ENCODE measurements at regions not wholly inside any gene's neighbourhood (a gene's known extent, or its start where the extent isn't known, plus 50 kb on each side); places are given as distances from the start of the nearest gene placed in this dataset.

DNA sequence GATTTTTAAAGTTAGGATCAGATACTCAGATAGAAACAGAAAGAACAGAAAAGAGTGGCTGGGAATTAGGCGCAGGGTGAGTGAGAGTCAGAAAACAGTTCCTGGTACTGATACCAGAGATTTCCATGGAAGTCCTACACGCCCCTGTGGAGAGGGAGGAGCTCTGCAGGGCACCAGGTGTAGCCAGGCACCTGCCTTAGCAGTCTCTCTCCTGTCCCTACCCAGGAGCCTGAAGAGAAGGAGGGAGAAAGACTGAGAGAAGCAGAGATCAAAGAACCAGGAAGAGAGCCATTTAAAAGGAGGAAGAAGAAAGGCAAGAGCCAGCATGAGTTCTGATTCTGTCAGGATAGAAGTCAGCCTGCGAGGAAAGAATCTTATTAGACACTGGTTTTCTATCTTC, 65.0 kb downstream of the CBLN1 start:
- intact Hi-C loops (cut with DNase I): no loop called here

DNA sequence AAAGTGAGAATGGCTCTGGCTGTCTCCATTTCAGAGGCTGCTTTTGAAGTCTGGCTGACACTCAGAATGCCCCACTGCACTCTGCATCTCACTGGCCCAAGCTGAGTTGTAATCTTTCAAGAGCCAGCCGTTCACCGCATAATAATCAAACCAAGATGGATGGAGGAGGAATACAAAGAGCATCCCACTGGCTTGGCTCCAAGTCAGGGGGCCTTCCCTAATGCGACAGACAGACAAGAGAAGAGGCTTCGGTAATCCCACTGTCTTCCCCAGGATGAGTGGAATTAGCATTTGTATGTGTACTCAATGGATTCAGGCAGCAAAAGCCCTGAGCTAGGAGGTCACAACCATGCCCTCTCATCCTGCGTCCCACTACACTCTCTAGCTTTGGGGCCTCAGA, 68.0 kb downstream of the CBLN1 start:
- H3K27ac ChIP-seq: no peak overlapping the region
- H3K4me1 ChIP-seq: no peaks in the 10 kb centered on the region
- WGBS, 4 donors: 48 to 61% (median 54%) methylated on average over 5 of the region's 5 CpGs
- intact Hi-C loops (cut with DNase I): no loop called here
- ATAC-seq (no peak), DNase-seq (no peak)
- TF ChIP-seq POLR2A (IDR thresholded peaks at IDR 0.05): no peak
- TF ChIP-seq, protein P1, sequence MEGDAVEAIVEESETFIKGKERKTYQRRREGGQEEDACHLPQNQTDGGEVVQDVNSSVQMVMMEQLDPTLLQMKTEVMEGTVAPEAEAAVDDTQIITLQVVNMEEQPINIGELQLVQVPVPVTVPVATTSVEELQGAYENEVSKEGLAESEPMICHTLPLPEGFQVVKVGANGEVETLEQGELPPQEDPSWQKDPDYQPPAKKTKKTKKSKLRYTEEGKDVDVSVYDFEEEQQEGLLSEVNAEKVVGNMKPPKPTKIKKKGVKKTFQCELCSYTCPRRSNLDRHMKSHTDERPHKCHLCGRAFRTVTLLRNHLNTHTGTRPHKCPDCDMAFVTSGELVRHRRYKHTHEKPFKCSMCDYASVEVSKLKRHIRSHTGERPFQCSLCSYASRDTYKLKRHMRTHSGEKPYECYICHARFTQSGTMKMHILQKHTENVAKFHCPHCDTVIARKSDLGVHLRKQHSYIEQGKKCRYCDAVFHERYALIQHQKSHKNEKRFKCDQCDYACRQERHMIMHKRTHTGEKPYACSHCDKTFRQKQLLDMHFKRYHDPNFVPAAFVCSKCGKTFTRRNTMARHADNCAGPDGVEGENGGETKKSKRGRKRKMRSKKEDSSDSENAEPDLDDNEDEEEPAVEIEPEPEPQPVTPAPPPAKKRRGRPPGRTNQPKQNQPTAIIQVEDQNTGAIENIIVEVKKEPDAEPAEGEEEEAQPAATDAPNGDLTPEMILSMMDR (IDR thresholded peaks at IDR 0.05): no peak
- no peaks in the 10 kb centered on the region for H3K36me3 ChIP-seq
- H3K4me3 ChIP-seq: no peak overlapping the region
- H3K27me3 ChIP-seq: peaks cover 0 to 9% (median 0%) of the 10 kb centered on the region in 9 donors
- no peaks in the 10 kb centered on the region for H3K9me3 ChIP-seq

More for the DNA sequence above, 65.0 kb downstream of the CBLN1 start:
- H3K4me3 ChIP-seq: no peak overlapping the region
- H3K27ac ChIP-seq: no peak overlapping the region
- ATAC-seq (no peak), DNase-seq (no peak)
- H3K27me3 ChIP-seq: peaks cover 0 to 11% (median 0%) of the 10 kb centered on the region in 9 donors
- WGBS, 4 donors: 41 to 49% (median 44%) methylated on average over 3 of the region's 3 CpGs
- H3K9me3 ChIP-seq: no peaks in the 10 kb centered on the region
- H3K4me1 ChIP-seq: no peaks in the 10 kb centered on the region
- no peaks in the 10 kb centered on the region for H3K36me3 ChIP-seq
- TF ChIP-seq, protein P1 (IDR thresholded peaks at IDR 0.05): no peak
- TF ChIP-seq POLR2A (IDR thresholded peaks at IDR 0.05): no peak

- Histone ChIP-seq H3K4me3 (no peak overlapping the region), H3K27me3 (peaks cover 0 to 10% (median 0%) of the 10 kb centered on the region in 9 donors), H3K4me1 (no peaks in the 10 kb centered on the region), H3K9me3 (no peaks in the 10 kb centered on the region), H3K27ac (no peak overlapping the region), H3K36me3 (no peaks in the 10 kb centered on the region)
- no peak for DNase-seq
- TF ChIP-seq, protein P1 (IDR thresholded peaks at IDR 0.05): no peak
- TF ChIP-seq POLR2A (IDR thresholded peaks at IDR 0.05): no peak
- intact Hi-C loops (cut with DNase I): no loop called here
- ATAC-seq: no peak
- WGBS, 4 donors: 73 to 82% (median 77%) methylated on average over 4 of the region's 4 CpGs
Measured at GRCh38 chr16:49204191-49204590, 77.4 kb downstream of the CBLN1 start.

- H3K27me3 ChIP-seq: peaks cover 0 to 11% (median 0%) of the 10 kb centered on the region in 9 donors
- WGBS, 4 donors: 8 to 34% (median 12%) methylated on average over 3 of the region's 3 CpGs
- no peak for DNase-seq
- no peaks in the 10 kb centered on the region for H3K36me3 ChIP-seq
- no peaks in the 10 kb centered on the region for H3K9me3 ChIP-seq
- ATAC-seq: no peak
- no peak overlapping the region for H3K4me3 ChIP-seq
- H3K27ac ChIP-seq: no peak overlapping the region
- H3K4me1 ChIP-seq: no peaks in the 10 kb centered on the region
- intact Hi-C loops (cut with DNase I): no loop called here
- no peak for TF ChIP-seq POLR2A (IDR thresholded peaks at IDR 0.05)
- TF ChIP-seq, protein P1 (IDR thresholded peaks at IDR 0.05): no peak
Measured at GRCh38 chr16:49203361-49203760, 78.3 kb downstream of the CBLN1 start.
